GM12874 (cell line): ENCODE measurements at regions not wholly inside any gene's neighbourhood (a gene's known extent, or its start where the extent isn't known, plus 50 kb on each side); places are given as distances from the start of the nearest gene placed in this dataset.

Source experiments
- CTCF ChIP-seq: IDR thresholded peaks from 2 replicates; pipeline ENCODE4 v1.5.1; 2011; ENCODE audit warnings: low read depth, mild to moderate bottlenecking, control low read depth, low read length, moderate library complexity; ENCODE audit not compliant: insufficient read depth

GRCh38 chr17:77676237-77676661, 282.3 kb upstream of the TNRC6C start:
- no peak for TF ChIP-seq CTCF

GRCh38 chr17:77677211-77677610, 281.3 kb upstream of the TNRC6C start:
- TF ChIP-seq CTCF: no peak

GRCh38 chr17:77677630-77678029, 280.9 kb upstream of the TNRC6C start:
- TF ChIP-seq CTCF: no peak

- TF ChIP-seq CTCF: no peak
Observed at GRCh38 chr17:77679589-77679988, 278.9 kb upstream of the TNRC6C start.

- no peak for TF ChIP-seq CTCF
Observed at GRCh38 chr17:77681861-77682260, 276.6 kb upstream of the TNRC6C start.

DNA sequence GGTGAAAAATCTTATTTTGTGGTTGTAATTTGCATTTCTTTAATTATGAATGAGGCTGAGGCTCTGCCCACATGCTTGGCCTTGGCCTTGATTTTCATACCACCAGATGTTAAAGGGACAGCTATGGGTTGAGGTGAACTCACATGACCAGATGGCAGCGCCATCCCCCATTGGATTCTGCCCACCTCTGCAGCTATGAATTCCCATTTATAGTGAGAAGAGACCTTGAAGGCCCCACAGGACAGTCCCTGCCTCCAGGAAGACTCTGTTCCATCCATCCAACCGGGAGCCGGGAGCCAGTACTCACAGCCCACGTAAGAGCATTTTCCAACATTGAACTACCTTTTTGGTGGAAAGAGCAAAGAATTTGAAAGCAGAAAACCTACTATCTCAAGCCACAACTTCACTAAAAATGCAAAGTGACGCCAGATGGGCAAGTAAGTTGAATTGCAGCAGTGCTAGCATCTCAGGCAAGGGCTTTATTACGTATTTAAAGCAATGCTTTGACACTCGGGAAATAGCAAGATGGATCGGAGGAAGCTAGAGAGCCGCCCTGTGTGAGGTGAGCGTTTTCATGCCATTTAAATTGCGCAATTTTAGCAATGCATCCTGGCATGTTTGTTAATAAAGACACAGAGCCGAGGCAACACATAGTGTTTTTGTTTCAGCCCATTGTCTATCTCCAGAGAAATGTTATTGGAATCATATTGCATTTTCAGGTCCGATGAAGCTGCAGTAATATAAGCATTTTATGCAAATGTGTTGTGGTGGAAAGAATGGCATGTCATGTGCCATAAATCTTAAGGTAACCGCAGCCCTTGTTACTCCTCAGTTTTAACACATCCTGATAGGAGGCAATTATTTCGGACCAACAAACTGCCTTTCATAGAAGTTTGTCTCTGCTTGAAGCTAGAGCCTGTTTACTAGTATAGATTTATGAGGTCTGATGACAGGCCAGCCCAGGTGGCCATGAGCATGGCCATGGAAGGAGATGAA, 273.4 kb upstream of the TNRC6C start:
- TF ChIP-seq CTCF: no peak

- no peak for TF ChIP-seq CTCF
Observed at GRCh38 chr17:77685881-77686486, 272.5 kb upstream of the TNRC6C start.
